GM21515 (cell line): ENCODE measurements at regions not wholly inside any gene's neighbourhood (a gene's known extent, or its start where the extent isn't known, plus 50 kb on each side); places are given as distances from the start of the nearest gene placed in this dataset.
"Not testable (repeated sequence)": the region's sequence is repeated elsewhere in the genome, so short reads cannot be mapped to it uniquely, and the experiment has no call there.

Experiments used
- ATAC-seq: cut with Tn5 transposase; IDR thresholded peaks from one replicate; pipeline ENCODE4 v1.9.1; 2021; ENCODE audit not compliant: unreplicated experiment

GRCh38 chr20:48035961-48036731 is 250.9 kb upstream of the SULF2 start:
- no peak for ATAC-seq

GRCh38 chr20:48034751-48035150 is 249.5 kb upstream of the SULF2 start:
- no peak for ATAC-seq

- not testable (repeated sequence) for ATAC-seq
Measured at GRCh38 chr20:48033005-48033404, 247.7 kb upstream of the SULF2 start.

GRCh38 chr20:48031122-48031521 is 245.8 kb upstream of the SULF2 start:
- ATAC-seq = no peak

GRCh38 chr20:48026981-48027592 is 241.8 kb upstream of the SULF2 start:
- ATAC-seq = no peak

GRCh38 chr20:48025661-48026060 is 240.4 kb upstream of the SULF2 start:
- ATAC-seq = no peak

GRCh38 chr20:48025051-48025515 is 239.8 kb upstream of the SULF2 start:
- no peak for ATAC-seq

- ATAC-seq = no peak
Measured at GRCh38 chr20:48024539-48024938, 239.3 kb upstream of the SULF2 start.

GRCh38 chr20:48020696-48021095 is 235.4 kb upstream of the SULF2 start:
- ATAC-seq = not testable (repeated sequence)

GRCh38 chr20:48019940-48020339 is 234.7 kb upstream of the SULF2 start:
- ATAC-seq = no peak

GRCh38 chr20:48019496-48019895 is 234.2 kb upstream of the SULF2 start:
- ATAC-seq = no peak

GRCh38 chr20:48018851-48019250 is 233.6 kb upstream of the SULF2 start:
- ATAC-seq = not testable (repeated sequence)

- no peak for ATAC-seq
Measured at GRCh38 chr20:48017992-48018391, 232.7 kb upstream of the SULF2 start.

- ATAC-seq = no peak
Measured at GRCh38 chr20:48017509-48017908, 232.2 kb upstream of the SULF2 start.

- no peak for ATAC-seq
Measured at GRCh38 chr20:48015943-48016723, 230.9 kb upstream of the SULF2 start.

- no peak for ATAC-seq
Measured at GRCh38 chr20:48015141-48015910, 230.0 kb upstream of the SULF2 start.

GRCh38 chr20:48012401-48012974 is 227.2 kb upstream of the SULF2 start:
- ATAC-seq = no peak

- no peak for ATAC-seq
Measured at GRCh38 chr20:48011025-48011424, 225.7 kb upstream of the SULF2 start.

GRCh38 chr20:48010623-48011022 is 225.3 kb upstream of the SULF2 start:
- ATAC-seq = no peak

- no peak for ATAC-seq
Measured at GRCh38 chr20:48008850-48009515, 223.7 kb upstream of the SULF2 start.
